ENCODE measurements at regions not wholly inside any gene's neighbourhood (a gene's known extent, or its start where the extent isn't known, plus 50 kb on each side); places are given as distances from the start of the nearest gene placed in this dataset.

GRCh38 chr13:110788778-110789177, 75.3 kb downstream of the ING1 start:
- TF ChIP-seq CTCF (IDR thresholded peaks at IDR 0.05; ENCODE audit: low read depth, low read length) (no peak), EZH2phosphoT487 (IDR thresholded peaks at IDR 0.05; ENCODE audit: low read depth) (no peak)

Measured in OCI-LY3 (cell line).